Mesothelial cell of epicardium (in vitro differentiated cells): ENCODE measurements at regions not wholly inside any gene's neighbourhood (a gene's known extent, or its start where the extent isn't known, plus 50 kb on each side); places are given as distances from the start of the nearest gene placed in this dataset.

ENCODE experiments used
- DNase-seq, 2 experiments: peaks; one replicate each; pipeline ENCODE4 v3.0.0; 2021; ENCODE audit warnings: low spot score in 2 of 2; ENCODE audit not compliant: unreplicated experiment in 2 of 2
- H3K27ac Mint-ChIP-seq: 2 replicates; pipeline ENCODE4 v1.8.0; 2021; ENCODE audit warnings: mixed read lengths
- H3K27me3 Mint-ChIP-seq: 2 replicates; pipeline ENCODE4 v1.8.0; 2021; ENCODE audit warnings: low read depth, mixed read lengths
- H3K36me3 Mint-ChIP-seq: 2 replicates; pipeline ENCODE4 v1.8.0; 2021; ENCODE audit warnings: mixed read lengths
- H3K4me1 Mint-ChIP-seq: 2 replicates; pipeline ENCODE4 v1.8.0; 2021; ENCODE audit warnings: mixed read lengths
- H3K4me3 Mint-ChIP-seq: 2 replicates; pipeline ENCODE4 v1.8.0; 2021; ENCODE audit warnings: mild to moderate bottlenecking, moderate library complexity, mixed read lengths
- H3K9me3 Mint-ChIP-seq: 2 replicates; pipeline ENCODE4 v1.8.0; 2021; ENCODE audit warnings: mixed read lengths
- TF ChIP-seq, protein P1 (sequence below): fragments of 200-600 bp; sonication (generic); IDR thresholded peaks from one replicate; pipeline ENCODE4 v1.5.0; 2021; ENCODE audit warnings: antibody characterized with exemption; ENCODE audit not compliant: unreplicated experiment

GRCh38 chr3:127114337-127115070 lies 78.4 kb upstream of the PRR23E start:
- Mint-ChIP-seq H3K4me3 (no peak overlapping the region), H3K27ac (no peak overlapping the region), H3K4me1 (no peaks in the 10 kb centered on the region), H3K36me3 (no peaks in the 10 kb centered on the region), H3K27me3 (peaks cover 31% of the 10 kb centered on the region), H3K9me3 (peaks cover 15% of the 10 kb centered on the region)
- TF ChIP-seq, protein P1, sequence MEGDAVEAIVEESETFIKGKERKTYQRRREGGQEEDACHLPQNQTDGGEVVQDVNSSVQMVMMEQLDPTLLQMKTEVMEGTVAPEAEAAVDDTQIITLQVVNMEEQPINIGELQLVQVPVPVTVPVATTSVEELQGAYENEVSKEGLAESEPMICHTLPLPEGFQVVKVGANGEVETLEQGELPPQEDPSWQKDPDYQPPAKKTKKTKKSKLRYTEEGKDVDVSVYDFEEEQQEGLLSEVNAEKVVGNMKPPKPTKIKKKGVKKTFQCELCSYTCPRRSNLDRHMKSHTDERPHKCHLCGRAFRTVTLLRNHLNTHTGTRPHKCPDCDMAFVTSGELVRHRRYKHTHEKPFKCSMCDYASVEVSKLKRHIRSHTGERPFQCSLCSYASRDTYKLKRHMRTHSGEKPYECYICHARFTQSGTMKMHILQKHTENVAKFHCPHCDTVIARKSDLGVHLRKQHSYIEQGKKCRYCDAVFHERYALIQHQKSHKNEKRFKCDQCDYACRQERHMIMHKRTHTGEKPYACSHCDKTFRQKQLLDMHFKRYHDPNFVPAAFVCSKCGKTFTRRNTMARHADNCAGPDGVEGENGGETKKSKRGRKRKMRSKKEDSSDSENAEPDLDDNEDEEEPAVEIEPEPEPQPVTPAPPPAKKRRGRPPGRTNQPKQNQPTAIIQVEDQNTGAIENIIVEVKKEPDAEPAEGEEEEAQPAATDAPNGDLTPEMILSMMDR, result no peak
- no peak for DNase-seq

DNA sequence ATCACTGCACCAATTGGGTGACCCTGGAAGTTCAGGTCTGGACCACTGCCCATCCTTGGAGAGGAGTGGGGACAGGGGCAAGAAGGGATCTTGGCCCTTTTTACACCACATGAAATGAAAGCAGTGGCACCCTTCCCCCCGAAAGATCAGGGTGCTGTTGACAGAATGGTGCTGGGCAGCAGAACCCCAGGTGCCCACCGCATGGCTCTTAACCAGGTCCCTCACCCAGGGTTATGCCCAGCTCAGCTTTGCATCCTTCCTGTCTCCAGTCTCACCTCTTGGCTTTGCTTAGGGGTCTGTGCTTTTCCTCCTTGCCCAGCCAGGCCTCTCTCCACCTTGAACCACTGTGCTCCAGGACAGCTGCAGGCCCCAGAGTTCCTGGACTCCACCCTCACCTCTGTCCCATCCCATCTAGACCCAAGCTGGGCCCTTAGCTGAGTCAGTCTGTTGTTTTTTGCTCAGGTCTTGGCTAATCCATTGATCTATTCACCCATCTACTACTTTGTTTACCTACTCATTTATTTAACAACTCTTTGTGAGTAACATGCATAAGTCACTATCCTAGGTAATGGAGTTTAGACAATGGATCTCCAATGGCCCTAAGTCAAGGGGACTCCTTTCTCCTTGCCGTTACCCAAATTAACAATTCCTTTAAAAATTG lies 77.1 kb upstream of the PRR23E start:
- Mint-ChIP-seq H3K4me1 (no peaks in the 10 kb centered on the region), H3K27ac (no peak overlapping the region), H3K36me3 (no peaks in the 10 kb centered on the region), H3K9me3 (peaks cover 15% of the 10 kb centered on the region), H3K4me3 (no peak overlapping the region), H3K27me3 (peaks cover 42% of the 10 kb centered on the region)
- TF ChIP-seq, protein P1, result no peak
- no peak for DNase-seq

DNA sequence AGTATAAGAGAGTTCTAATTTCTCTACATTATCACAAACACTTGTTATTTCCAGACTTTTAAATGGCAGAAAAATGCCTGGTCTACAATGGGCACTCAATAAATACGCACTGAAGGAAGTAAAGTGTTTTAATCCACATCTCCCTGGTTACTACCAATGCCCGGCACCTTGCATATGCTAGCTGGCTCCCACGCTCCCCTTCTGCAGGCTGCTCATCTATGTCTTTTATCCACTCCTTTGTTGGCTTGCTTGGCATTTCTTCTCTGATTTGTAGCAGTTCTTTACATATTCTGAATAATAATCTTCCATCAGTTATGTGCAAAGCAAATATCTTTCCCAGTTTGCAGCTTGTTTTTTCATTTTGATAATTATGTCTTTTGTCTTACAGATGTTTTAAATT lies 74.6 kb upstream of the PRR23E start:
- H3K4me3 Mint-ChIP-seq, result no peak overlapping the region
- TF ChIP-seq, protein P1, result no peak
- no peaks in the 10 kb centered on the region for H3K9me3 Mint-ChIP-seq
- no peaks in the 10 kb centered on the region for H3K4me1 Mint-ChIP-seq
- H3K27me3 Mint-ChIP-seq, result peaks cover 61% of the 10 kb centered on the region
- no peaks in the 10 kb centered on the region for H3K36me3 Mint-ChIP-seq
- no peak for DNase-seq
- no peak overlapping the region for H3K27ac Mint-ChIP-seq

DNA sequence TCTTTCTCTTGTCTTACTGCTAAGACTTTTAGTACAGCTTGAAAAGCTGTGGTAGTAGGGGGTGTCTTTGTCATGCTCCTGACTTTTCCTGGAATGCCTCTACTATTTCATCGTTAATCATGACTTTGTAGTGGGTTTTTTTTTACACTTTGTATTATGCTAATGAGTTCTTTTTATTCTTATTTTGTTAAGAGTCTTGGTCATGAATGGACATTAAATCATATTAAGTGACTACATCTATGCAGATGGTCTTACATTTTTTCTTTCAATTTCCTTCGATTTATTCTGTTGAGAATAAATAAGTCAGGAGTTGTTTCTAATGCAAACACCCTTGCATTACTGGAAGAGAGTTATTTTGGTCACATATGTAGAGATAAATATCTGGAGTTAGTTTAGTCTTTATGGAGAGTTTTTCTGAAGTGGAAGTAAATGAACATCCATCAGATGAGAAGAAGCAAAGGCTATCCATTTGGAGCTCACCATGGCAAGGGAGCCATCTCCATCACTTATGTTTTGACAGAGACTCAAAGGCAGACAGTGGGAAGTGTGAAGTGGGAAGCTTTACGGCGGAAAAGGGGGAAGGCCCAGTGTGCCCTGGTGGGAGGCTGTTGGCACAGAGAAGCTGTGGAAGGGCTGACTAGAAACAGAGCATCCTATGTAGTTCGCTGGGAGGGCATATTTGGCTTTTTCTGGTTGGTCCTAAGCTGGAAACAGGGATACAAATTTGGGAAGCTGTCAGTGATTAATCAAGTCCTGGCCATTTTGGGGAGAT lies 73.1 kb upstream of the PRR23E start:
- no peak for DNase-seq
- Mint-ChIP-seq H3K4me1 (no peaks in the 10 kb centered on the region), H3K27me3 (peaks cover 61% of the 10 kb centered on the region), H3K27ac (no peak overlapping the region), H3K4me3 (no peak overlapping the region), H3K36me3 (no peaks in the 10 kb centered on the region), H3K9me3 (no peaks in the 10 kb centered on the region)
- TF ChIP-seq, protein P1, result no peak

DNA sequence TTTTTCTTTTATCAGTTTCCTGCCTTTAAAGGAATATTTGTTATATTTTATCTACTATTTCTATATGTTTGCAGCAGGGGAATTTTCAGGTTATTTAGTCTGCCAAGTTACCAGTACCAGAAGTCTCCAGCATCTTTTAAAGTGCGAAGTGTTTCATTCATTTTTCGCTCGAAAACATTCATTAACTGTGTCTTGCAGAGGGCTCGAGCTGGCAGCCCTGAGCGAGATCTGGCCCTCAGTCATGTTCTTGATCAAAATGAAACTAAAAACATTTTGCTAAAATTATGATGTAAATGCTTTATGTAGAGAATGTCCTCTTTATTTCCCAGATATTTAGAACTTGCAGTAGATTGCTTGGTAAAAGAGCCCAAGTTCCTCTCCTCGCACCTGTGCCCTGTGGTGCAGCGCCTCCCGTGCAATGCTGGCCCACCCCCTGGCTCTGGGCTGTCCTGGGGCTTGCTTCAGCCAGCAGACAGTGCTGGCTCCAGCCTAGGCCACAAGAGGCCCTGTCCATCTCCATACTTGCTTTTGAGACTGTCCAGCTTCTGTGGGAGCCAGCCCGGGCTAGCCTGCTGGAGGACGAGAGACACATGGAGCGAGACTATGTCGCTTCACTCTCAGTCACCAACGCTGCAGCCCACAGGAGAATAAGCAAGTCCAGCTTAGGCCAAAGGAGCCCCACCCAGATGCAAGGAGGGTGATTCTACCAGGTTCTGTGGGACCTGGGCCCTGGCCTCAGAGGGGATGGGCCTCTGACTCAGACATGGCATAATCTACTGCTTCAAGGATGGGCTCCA lies 71.9 kb upstream of the PRR23E start:
- H3K27me3 Mint-ChIP-seq, result peaks cover 68% of the 10 kb centered on the region
- TF ChIP-seq, protein P1, result no peak
- H3K36me3 Mint-ChIP-seq, result no peaks in the 10 kb centered on the region
- no peaks in the 10 kb centered on the region for H3K4me1 Mint-ChIP-seq
- no peaks in the 10 kb centered on the region for H3K9me3 Mint-ChIP-seq
- no peak overlapping the region for H3K27ac Mint-ChIP-seq
- H3K4me3 Mint-ChIP-seq, result no peak overlapping the region
- no peak for DNase-seq
